A673 (cell line): ENCODE measurements at regions not wholly inside any gene's neighbourhood (a gene's known extent, or its start where the extent isn't known, plus 50 kb on each side); places are given as distances from the start of the nearest gene placed in this dataset.

Experiments
- BruUV-seq: library from RNA; stranded (reverse); fragments of 400-500 nt; replicated peaks from 2 replicates; lab custom pipeline; 2021; lab: Mats Ljungman, UMichigan
- CTCF ChIA-PET: fragments of 300-600 bp; sonication (Branson Sonifier 250); formaldehyde crosslinking; loops from one replicate; lab custom pipeline; 2022; ENCODE audit warnings: antibody characterized with exemption; lab: Charles Lee
- POLR2A ChIA-PET: fragments of 300-600 bp; sonication (Branson Sonifier 250); formaldehyde crosslinking; loops from one replicate; lab custom pipeline; 2022; ENCODE audit warnings: antibody characterized with exemption; ENCODE audit not compliant: low non-redundant PET; lab: Charles Lee
- DNase-seq: peaks from one replicate; pipeline ENCODE4 v3.0.0-alpha.2; 2015; ENCODE audit warnings: low spot score
- H3K27ac ChIP-seq: fragments of 200-600 bp; sonication (generic); 2 replicates; pipeline ENCODE4 v1.5.1; 2016; ENCODE audit warnings: mixed run types, low read depth, mild to moderate bottlenecking, mixed read lengths, antibody characterized with exemption, low read length; ENCODE audit not compliant: poor library complexity, severe bottlenecking
- H3K27me3 ChIP-seq: fragments of 200-600 bp; sonication (generic); replicated peaks from 2 replicates; pipeline ENCODE4 v1.6.1; 2017; ENCODE audit warnings: mixed run types, low read depth, mild to moderate bottlenecking, mixed read lengths, antibody characterized with exemption, low read length; ENCODE audit not compliant: insufficient read depth, poor library complexity
- H3K36me3 ChIP-seq: fragments of 200-600 bp; sonication (generic); 2 replicates; pipeline ENCODE4 v1.6.1; 2016; ENCODE audit warnings: mixed run types, mild to moderate bottlenecking, mixed read lengths, antibody characterized with exemption, low read length; ENCODE audit not compliant: insufficient read depth, poor library complexity, severe bottlenecking
- H3K4me1 ChIP-seq: fragments of 200-600 bp; sonication (generic); 2 replicates; pipeline ENCODE4 v1.6.1; 2017; ENCODE audit warnings: mixed run types, mild to moderate bottlenecking, mixed read lengths, antibody characterized with exemption, low read length; ENCODE audit not compliant: insufficient read depth, poor library complexity, severe bottlenecking
- H3K4me3 ChIP-seq: fragments of 200-600 bp; sonication (generic); 2 replicates; pipeline ENCODE4 v1.5.1; 2016; ENCODE audit warnings: low read depth, mixed run types, mild to moderate bottlenecking, mixed read lengths, low read length; ENCODE audit not compliant: poor library complexity, severe bottlenecking
- H3K9me3 ChIP-seq: fragments of 200-600 bp; sonication (generic); 2 replicates; pipeline ENCODE4 v1.6.1; 2016; ENCODE audit warnings: mixed run types, low read depth, mild to moderate bottlenecking, mixed read lengths, antibody characterized with exemption, low read length; ENCODE audit not compliant: poor library complexity, severe bottlenecking
- CTCF ChIP-seq: fragments of 300-800, 200-600 bp; sonication (generic); conservative IDR thresholded peaks from 2 replicates; pipeline ENCODE4 v1.5.1; 2017; ENCODE audit warnings: low read depth, mild to moderate bottlenecking, antibody characterized with exemption, low read length, moderate library complexity, mixed read lengths
- EZH2 ChIP-seq: fragments of 200-600 bp; sonication (generic); IDR thresholded peaks from 2 replicates; pipeline ENCODE4 v1.6.1; 2017; ENCODE audit warnings: borderline replicate concordance, low read depth, mild to moderate bottlenecking, mixed read lengths, antibody characterized with exemption, low read length; ENCODE audit not compliant: poor library complexity, severe bottlenecking
- intact Hi-C: fragments of 100-400 bp; cut with micrococcal nuclease; formaldehyde crosslinking; loops from one replicate; pipeline ENCODE4 v1.10.0; 2022; ENCODE audit not compliant: unreplicated experiment

- CTCF ChIA-PET = no interaction called here
These were observed 574.2 kb upstream of the CPEB2 start for GRCh38 chr4:14428125-14428524.

GRCh38 chr4:14431155-14432134 is 570.8 kb upstream of the CPEB2 start:
- no peaks in the 10 kb centered on the region for H3K27me3 ChIP-seq
- no TSS peak for BruUV-seq
- no peak for DNase-seq
- no peaks in the 10 kb centered on the region for H3K36me3 ChIP-seq
- POLR2A ChIA-PET = no interaction called here
- H3K4me1 ChIP-seq = peaks cover 4% of the 10 kb centered on the region
- H3K4me3 ChIP-seq = no peak overlapping the region
- CTCF ChIA-PET = no interaction called here
- H3K27ac ChIP-seq = no peak overlapping the region
- no peaks in the 10 kb centered on the region for H3K9me3 ChIP-seq
- TF ChIP-seq CTCF = no peak
- no peak for TF ChIP-seq EZH2
- intact Hi-C loops = no loop called here

More at GRCh38 chr4:14428125-14428524, 574.2 kb upstream of the CPEB2 start:
- POLR2A ChIA-PET = no interaction called here
- H3K9me3 ChIP-seq = no peaks in the 10 kb centered on the region
- no peak overlapping the region for H3K27ac ChIP-seq
- TF ChIP-seq CTCF (no peak), EZH2 (no peak)
- intact Hi-C loops = no loop called here
- no peak for DNase-seq
- H3K36me3 ChIP-seq = no peaks in the 10 kb centered on the region
- no TSS peak for BruUV-seq
- no peaks in the 10 kb centered on the region for H3K27me3 ChIP-seq
- peaks cover 4% of the 10 kb centered on the region for H3K4me1 ChIP-seq
- H3K4me3 ChIP-seq = no peak overlapping the region

GRCh38 chr4:14434483-14434882 is 567.8 kb upstream of the CPEB2 start:
- no peaks in the 10 kb centered on the region for H3K27me3 ChIP-seq
- no peak for DNase-seq
- H3K4me1 ChIP-seq = peaks cover 4% of the 10 kb centered on the region
- CTCF ChIA-PET = no interaction called here
- H3K36me3 ChIP-seq = no peaks in the 10 kb centered on the region
- POLR2A ChIA-PET = no interaction called here
- no peak overlapping the region for H3K27ac ChIP-seq
- intact Hi-C loops = no loop called here
- no peak for TF ChIP-seq CTCF
- TF ChIP-seq EZH2 = no peak
- no peak overlapping the region for H3K4me3 ChIP-seq
- no peaks in the 10 kb centered on the region for H3K9me3 ChIP-seq
- BruUV-seq = no TSS peak
